CD4-positive, alpha-beta T cell (primary cell): ENCODE measurements at regions not wholly inside any gene's neighbourhood (a gene's known extent, or its start where the extent isn't known, plus 50 kb on each side); places are given as distances from the start of the nearest gene placed in this dataset.

Experiments
- ATAC-seq: fragments of 200-7000 bp; cut with Tn5 transposase; one replicate; pipeline ENCODE4 v1.10.0; 2022; ENCODE audit warnings: mild to moderate bottlenecking; ENCODE audit not compliant: poor library complexity
- CTCF ChIA-PET: fragments of 350-600 bp; sonication (Branson Sonifier 250); formaldehyde crosslinking; loops from one replicate; lab custom pipeline; 2021; ENCODE audit warnings: antibody characterized with exemption, inconsistent platforms; lab: Charles Lee
- POLR2A ChIA-PET: fragments of 350-600 bp; sonication (Branson Sonifier 250); formaldehyde crosslinking; loops from one replicate; lab custom pipeline; 2021; ENCODE audit warnings: antibody characterized with exemption, inconsistent platforms; lab: Charles Lee
- DNase-seq, 14 experiments: peaks; one replicate each; pipeline ENCODE4 v3.0.0-alpha.2; 2013 to 2020; ENCODE audit warnings: mixed read lengths in 2 of 14
- H3K27ac ChIP-seq, 2 donors: one replicate each; pipeline versions ENCODE4 v1.5.1 to v1.7.0; 2013; ENCODE audit warnings: low read length in 2 of 2, low read depth in 1 of 2, mild to moderate bottlenecking in 1 of 2
- H3K27me3 ChIP-seq, 2 experiments: 1 replicate in 1 of 2; 2 replicates in 1 of 2; pipeline versions ENCODE4 v1.6.1 to v1.7.0; 2013; ENCODE audit warnings: low read length in 2 of 2, control low read depth in 1 of 2, mild to moderate bottlenecking in 1 of 2, moderate library complexity in 1 of 2; ENCODE audit not compliant: insufficient read depth in 2 of 2, control insufficient read depth in 1 of 2
- H3K36me3 ChIP-seq: one replicate; pipeline ENCODE4 v1.6.1; 2013; ENCODE audit warnings: low read length, control low read depth; ENCODE audit not compliant: insufficient read depth
- H3K4me1 ChIP-seq: one replicate; pipeline ENCODE4 v1.6.1; 2013; ENCODE audit warnings: low read length, control low read depth; ENCODE audit not compliant: insufficient read depth
- H3K4me3 ChIP-seq: one replicate; pipeline ENCODE4 v1.5.1; 2013; ENCODE audit warnings: mild to moderate bottlenecking, low read length, moderate library complexity
- H3K9me3 ChIP-seq, 2 experiments: 1 replicate in 1 of 2; 2 replicates in 1 of 2; pipeline versions ENCODE4 v1.6.1 to v1.7.0; 2013; ENCODE audit warnings: low read length in 2 of 2, mild to moderate bottlenecking in 2 of 2, control low read depth in 1 of 2, moderate library complexity in 1 of 2; ENCODE audit not compliant: control insufficient read depth in 1 of 2, insufficient read depth in 1 of 2
- H3K27ac Mint-ChIP-seq: one replicate; pipeline ENCODE4 v1.8.0; 2020; ENCODE audit warnings: mixed read lengths
- H3K27me3 Mint-ChIP-seq: one replicate; pipeline ENCODE4 v1.8.0; 2021; ENCODE audit warnings: mixed read lengths
- H3K36me3 Mint-ChIP-seq: one replicate; pipeline ENCODE4 v1.8.0; 2021; ENCODE audit warnings: low read depth, mixed read lengths
- H3K4me1 Mint-ChIP-seq: one replicate; pipeline ENCODE4 v1.8.0; 2021; ENCODE audit warnings: low read depth, mixed read lengths
- H3K4me3 Mint-ChIP-seq: one replicate; pipeline ENCODE4 v1.8.0; 2020; ENCODE audit warnings: mild to moderate bottlenecking, mixed read lengths
- H3K9me3 Mint-ChIP-seq: one replicate; pipeline ENCODE4 v1.8.0; 2020; ENCODE audit warnings: mixed read lengths
- CTCF ChIP-seq: fragments of 200-600 bp; IDR thresholded peaks from one replicate; pipeline ENCODE4 v1.8.0; 2022; ENCODE audit warnings: antibody characterized with exemption, mild to moderate bottlenecking
- intact Hi-C, 2 experiments: fragments of 100-400 bp; cut with DNase I in 1 of 2; cut with micrococcal nuclease in 1 of 2; formaldehyde crosslinking; loops; one replicate each; pipeline versions ENCODE4 v1.15.1 to v1.9.0; 2023 to 2025; cut with DNase I, micrococcal nuclease

- DNase-seq (no peak), ATAC-seq (no peak)
- Mint-ChIP-seq H3K27me3 (peaks cover 12% of the 10 kb centered on the region), H3K4me1 (no peaks in the 10 kb centered on the region), H3K9me3 (no peaks in the 10 kb centered on the region), H3K36me3 (no peaks in the 10 kb centered on the region), H3K27ac (no peak overlapping the region), H3K4me3 (no peak overlapping the region)
- H3K36me3 ChIP-seq = no peaks in the 10 kb centered on the region
- no peaks in the 10 kb centered on the region for H3K4me1 ChIP-seq
- no peaks in the 10 kb centered on the region for H3K27me3 ChIP-seq
- POLR2A ChIA-PET = no interaction called here
- intact Hi-C loops = no loop called here
- no peaks in the 10 kb centered on the region for H3K9me3 ChIP-seq
- H3K4me3 ChIP-seq = no peak overlapping the region
- H3K27ac ChIP-seq = no peak overlapping the region
- no peak for TF ChIP-seq CTCF
- CTCF ChIA-PET = interaction anchor here (0.6 to 0.7 kb wide), 2 partner anchors 1139 to 1685 kb away, joined by 3 to 4 read pairs; no protein-coding TSS in a partner anchor
These were observed 84.0 kb upstream of the ATP11B start for GRCh38 chr3:182709306-182709705.

GRCh38 chr3:182710557-182711157 is 82.6 kb upstream of the ATP11B start:
- Mint-ChIP-seq H3K36me3 (no peaks in the 10 kb centered on the region), H3K9me3 (no peaks in the 10 kb centered on the region), H3K27me3 (peaks cover 5% of the 10 kb centered on the region), H3K4me3 (no peak overlapping the region), H3K27ac (no peak overlapping the region), H3K4me1 (no peaks in the 10 kb centered on the region)
- intact Hi-C loops = loop anchor here (5.0 to 10.0 kb wide), 2 partner anchors 672 to 674 kb away; no protein-coding TSS in a partner anchor
- no peaks in the 10 kb centered on the region for H3K27me3 ChIP-seq
- H3K27ac ChIP-seq = no peak overlapping the region
- DNase-seq (peak in 3 of 14 experiments; percentile 21 to 46 (median 40)), ATAC-seq (peak; percentile 54)
- ChIA-PET POLR2A (no interaction called here), CTCF (interaction anchor here (1.8 kb wide), 1 partner anchor 10 kb away, joined by 3 read pairs; no protein-coding TSS in a partner anchor)
- H3K4me3 ChIP-seq = no peak overlapping the region
- TF ChIP-seq CTCF = peak; percentile 84
- H3K36me3 ChIP-seq = no peaks in the 10 kb centered on the region
- no peaks in the 10 kb centered on the region for H3K9me3 ChIP-seq
- no peaks in the 10 kb centered on the region for H3K4me1 ChIP-seq

- POLR2A ChIA-PET = no interaction called here
- Histone ChIP-seq H3K4me3 (no peak overlapping the region), H3K9me3 (no peaks in the 10 kb centered on the region), H3K4me1 (no peaks in the 10 kb centered on the region), H3K27ac (no peak overlapping the region), H3K27me3 (no peaks in the 10 kb centered on the region), H3K36me3 (no peaks in the 10 kb centered on the region)
- Mint-ChIP-seq H3K4me1 (no peaks in the 10 kb centered on the region), H3K4me3 (no peak overlapping the region), H3K36me3 (no peaks in the 10 kb centered on the region), H3K27me3 (peaks cover 5% of the 10 kb centered on the region), H3K9me3 (no peaks in the 10 kb centered on the region), H3K27ac (no peak overlapping the region)
- DNase-seq (no peak), ATAC-seq (no peak)
- intact Hi-C loops = loop anchor here (5.0 to 10.0 kb wide), 2 partner anchors 671 to 674 kb away; no protein-coding TSS in a partner anchor
- CTCF ChIA-PET = interaction anchor here (1.8 kb wide), 1 partner anchor 9 kb away, joined by 3 read pairs; no protein-coding TSS in a partner anchor
- TF ChIP-seq CTCF = no peak
These were observed 82.0 kb upstream of the ATP11B start for GRCh38 chr3:182711261-182711683.
